Colonic mucosa (tissue), 4 donors: ENCODE measurements at regions not wholly inside any gene's neighbourhood (a gene's known extent, or its start where the extent isn't known, plus 50 kb on each side); places are given as distances from the start of the nearest gene placed in this dataset.

ENCODE experiments used
- DNase-seq: peaks from one replicate; pipeline ENCODE4 v3.0.0-alpha.2; 2020
- H3K27ac ChIP-seq: fragments of 200-600 bp; one replicate; pipeline ENCODE4 v1.8.0; 2021
- H3K27me3 ChIP-seq: fragments of 200-600 bp; one replicate; pipeline ENCODE4 v1.8.0; 2021
- H3K36me3 ChIP-seq: fragments of 200-600 bp; one replicate; pipeline ENCODE4 v1.8.0; 2021
- H3K4me1 ChIP-seq: fragments of 200-600 bp; one replicate; pipeline ENCODE4 v1.8.0; 2021; ENCODE audit warnings: mild to moderate bottlenecking
- H3K4me3 ChIP-seq: fragments of 200-600 bp; one replicate; pipeline ENCODE4 v1.8.0; 2021
- H3K9ac ChIP-seq, 2 donors: one replicate each; pipeline ENCODE4 v1.7.0; 2013; ENCODE audit warnings: control low read depth in 2 of 2, low read depth in 2 of 2, low read length in 2 of 2
- H3K9me3 ChIP-seq: fragments of 200-600 bp; one replicate; pipeline ENCODE4 v1.8.0; 2021
- CTCF ChIP-seq: fragments of 200-600 bp; IDR thresholded peaks from one replicate; pipeline ENCODE4 v1.8.0; 2022; ENCODE audit warnings: antibody characterized with exemption, mild to moderate bottlenecking
- intact Hi-C: fragments of 100-400 bp; cut with DNase I; formaldehyde crosslinking; loops from one replicate; pipeline ENCODE4 v1.14.1; 2022
- donor health status: healthy.
- donor health status: DM: no; HTN: no; CAD: no.
- donor health status: DM: no; HTN: no; CAD: no.

GRCh38 chr10:52455098-52455497, 141.0 kb downstream of the DKK1 start:
- no peak for DNase-seq
- Histone ChIP-seq H3K9me3 (no peaks in the 10 kb centered on the region), H3K27ac (no peak overlapping the region), H3K4me3 (no peak overlapping the region), H3K27me3 (no peaks in the 10 kb centered on the region), H3K36me3 (no peaks in the 10 kb centered on the region), H3K9ac (no peak overlapping the region), H3K4me1 (no peaks in the 10 kb centered on the region)
- intact Hi-C loops, result no loop called here
- TF ChIP-seq CTCF, result no peak

- Histone ChIP-seq H3K36me3 (no peaks in the 10 kb centered on the region), H3K27me3 (no peaks in the 10 kb centered on the region), H3K9me3 (no peaks in the 10 kb centered on the region), H3K27ac (no peak overlapping the region), H3K4me1 (no peaks in the 10 kb centered on the region), H3K9ac (no peak overlapping the region), H3K4me3 (no peak overlapping the region)
- intact Hi-C loops, result no loop called here
- DNase-seq, result no peak
- TF ChIP-seq CTCF, result no peak
These were observed 145.0 kb downstream of the DKK1 start for GRCh38 chr10:52459097-52459496.

- Histone ChIP-seq H3K4me3 (no peak overlapping the region), H3K27ac (no peak overlapping the region), H3K4me1 (no peaks in the 10 kb centered on the region), H3K36me3 (no peaks in the 10 kb centered on the region), H3K27me3 (no peaks in the 10 kb centered on the region), H3K9me3 (no peaks in the 10 kb centered on the region), H3K9ac (no peak overlapping the region)
- DNase-seq, result no peak
- intact Hi-C loops, result no loop called here
- no peak for TF ChIP-seq CTCF
These were observed 149.7 kb downstream of the DKK1 start for GRCh38 chr10:52463826-52464225.

DNA sequence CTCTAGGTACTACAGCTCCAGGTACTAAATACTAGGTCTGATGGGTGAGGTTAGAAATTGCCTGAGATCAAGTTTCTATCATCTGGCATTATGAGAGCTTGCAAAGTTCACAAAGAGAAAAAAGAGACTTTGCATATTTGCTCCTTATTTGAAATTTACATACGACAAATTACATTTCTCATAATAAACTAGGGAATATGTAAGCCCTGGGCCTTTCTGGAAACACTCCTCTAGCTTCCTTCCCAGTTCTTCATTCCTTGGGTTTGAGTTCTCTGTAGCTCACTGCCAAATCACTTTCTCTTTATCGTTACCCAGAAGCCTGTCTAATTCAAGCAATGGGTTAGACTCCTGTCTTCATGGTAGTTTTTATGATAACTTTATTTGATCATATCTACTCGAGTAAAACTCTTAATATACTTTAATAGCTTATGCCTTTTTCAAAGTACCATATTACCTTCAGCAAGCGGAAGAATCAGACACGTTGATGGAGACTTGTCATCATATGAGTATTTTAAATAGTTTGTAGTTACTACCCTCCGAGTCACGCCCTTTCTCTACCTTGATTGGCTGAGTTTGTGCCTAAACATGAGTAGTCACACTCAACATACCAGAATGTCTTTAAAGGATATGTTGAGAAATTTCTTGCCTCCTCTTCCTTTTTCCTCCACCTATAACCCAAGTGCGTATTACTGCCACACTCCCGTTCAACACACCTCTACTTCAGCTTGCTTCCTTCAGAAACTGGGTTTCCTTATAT, 150.5 kb downstream of the DKK1 start:
- TF ChIP-seq CTCF, result no peak
- Histone ChIP-seq H3K27me3 (no peaks in the 10 kb centered on the region), H3K9me3 (no peaks in the 10 kb centered on the region), H3K4me3 (no peak overlapping the region), H3K27ac (no peak overlapping the region), H3K36me3 (no peaks in the 10 kb centered on the region), H3K4me1 (no peaks in the 10 kb centered on the region), H3K9ac (no peak overlapping the region)
- intact Hi-C loops, result no loop called here
- DNase-seq, result no peak

GRCh38 chr10:52465202-52465601, 151.1 kb downstream of the DKK1 start:
- intact Hi-C loops, result no loop called here
- no peaks in the 10 kb centered on the region for H3K36me3 ChIP-seq

More at GRCh38 chr10:52465202-52465601, 151.1 kb downstream of the DKK1 start:
- no peaks in the 10 kb centered on the region for H3K9me3 ChIP-seq
- no peaks in the 10 kb centered on the region for H3K4me1 ChIP-seq
- TF ChIP-seq CTCF, result no peak
- no peaks in the 10 kb centered on the region for H3K27me3 ChIP-seq
- no peak overlapping the region for H3K4me3 ChIP-seq
- no peak for DNase-seq
- no peak overlapping the region for H3K27ac ChIP-seq
- H3K9ac ChIP-seq, result no peak overlapping the region
